Lower lobe of right lung (tissue), 2 donors: ENCODE measurements at regions not wholly inside any gene's neighbourhood (a gene's known extent, or its start where the extent isn't known, plus 50 kb on each side); places are given as distances from the start of the nearest gene placed in this dataset.

Source experiments
- ATAC-seq, 2 donors: fragments of 200-7000 bp; cut with Tn5 transposase; one replicate each; pipeline ENCODE4 v1.9.1; 2020 to 2022; ENCODE audit warnings: mild to moderate bottlenecking in 2 of 2, moderate library complexity in 2 of 2
- DNase-seq: peaks from one replicate; pipeline ENCODE4 v3.0.0-alpha.2; 2020
- H3K27ac ChIP-seq: fragments of 200-600 bp; one replicate; pipeline ENCODE4 v1.8.0; 2022
- H3K27me3 ChIP-seq: fragments of 200-600 bp; one replicate; pipeline ENCODE4 v1.8.0; 2022; ENCODE audit warnings: low read depth
- H3K36me3 ChIP-seq: fragments of 200-600 bp; one replicate; pipeline ENCODE4 v1.8.0; 2022; ENCODE audit warnings: mild to moderate bottlenecking
- H3K4me1 ChIP-seq: fragments of 200-600 bp; one replicate; pipeline ENCODE4 v1.8.0; 2022
- H3K4me3 ChIP-seq: fragments of 200-600 bp; one replicate; pipeline ENCODE4 v1.8.0; 2022; ENCODE audit warnings: mild to moderate bottlenecking
- H3K9me3 ChIP-seq: fragments of 200-600 bp; one replicate; pipeline ENCODE4 v1.8.0; 2022
- intact Hi-C: fragments of 100-400 bp; cut with DNase I; formaldehyde crosslinking; loops from one replicate; pipeline ENCODE4 v1.11.0; 2022
- TF ChIP-seq, protein P1 (sequence below): fragments of 200-600 bp; IDR thresholded peaks from one replicate; pipeline ENCODE4 v1.8.0; 2022; ENCODE audit warnings: antibody characterized with exemption, mild to moderate bottlenecking
- donor health status: DM: no; HTN: yes; CAD: no; lungs with severe emphysema.

DNA sequence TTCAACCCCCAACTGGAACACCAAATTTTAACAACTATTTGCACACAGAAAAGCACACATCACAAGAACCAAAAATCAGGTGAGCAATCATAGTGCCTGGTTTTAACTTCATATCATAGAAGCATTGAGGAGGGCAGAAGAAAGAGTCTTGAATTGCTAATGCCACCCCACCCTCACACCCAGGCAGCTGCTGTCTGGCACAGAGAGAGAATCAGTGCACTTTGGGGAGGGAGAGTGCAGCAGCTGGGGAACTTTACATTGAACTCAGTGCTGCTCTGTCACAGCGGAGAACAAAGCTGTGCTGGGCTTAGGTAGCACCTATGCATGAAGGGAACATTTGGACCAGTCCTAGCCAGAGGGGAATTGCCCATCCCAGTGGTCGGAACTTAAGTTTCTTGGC, 76.0 kb upstream of the KBTBD8 start:
- no peaks in the 10 kb centered on the region for H3K27me3 ChIP-seq
- no peak overlapping the region for H3K27ac ChIP-seq
- ATAC-seq (no peak), DNase-seq (no peak)
- no peaks in the 10 kb centered on the region for H3K36me3 ChIP-seq
- H3K9me3 ChIP-seq = no peaks in the 10 kb centered on the region
- no peaks in the 10 kb centered on the region for H3K4me1 ChIP-seq
- intact Hi-C loops = no loop called here
- H3K4me3 ChIP-seq = no peak overlapping the region
- TF ChIP-seq, protein P1, sequence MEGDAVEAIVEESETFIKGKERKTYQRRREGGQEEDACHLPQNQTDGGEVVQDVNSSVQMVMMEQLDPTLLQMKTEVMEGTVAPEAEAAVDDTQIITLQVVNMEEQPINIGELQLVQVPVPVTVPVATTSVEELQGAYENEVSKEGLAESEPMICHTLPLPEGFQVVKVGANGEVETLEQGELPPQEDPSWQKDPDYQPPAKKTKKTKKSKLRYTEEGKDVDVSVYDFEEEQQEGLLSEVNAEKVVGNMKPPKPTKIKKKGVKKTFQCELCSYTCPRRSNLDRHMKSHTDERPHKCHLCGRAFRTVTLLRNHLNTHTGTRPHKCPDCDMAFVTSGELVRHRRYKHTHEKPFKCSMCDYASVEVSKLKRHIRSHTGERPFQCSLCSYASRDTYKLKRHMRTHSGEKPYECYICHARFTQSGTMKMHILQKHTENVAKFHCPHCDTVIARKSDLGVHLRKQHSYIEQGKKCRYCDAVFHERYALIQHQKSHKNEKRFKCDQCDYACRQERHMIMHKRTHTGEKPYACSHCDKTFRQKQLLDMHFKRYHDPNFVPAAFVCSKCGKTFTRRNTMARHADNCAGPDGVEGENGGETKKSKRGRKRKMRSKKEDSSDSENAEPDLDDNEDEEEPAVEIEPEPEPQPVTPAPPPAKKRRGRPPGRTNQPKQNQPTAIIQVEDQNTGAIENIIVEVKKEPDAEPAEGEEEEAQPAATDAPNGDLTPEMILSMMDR = no peak

DNA sequence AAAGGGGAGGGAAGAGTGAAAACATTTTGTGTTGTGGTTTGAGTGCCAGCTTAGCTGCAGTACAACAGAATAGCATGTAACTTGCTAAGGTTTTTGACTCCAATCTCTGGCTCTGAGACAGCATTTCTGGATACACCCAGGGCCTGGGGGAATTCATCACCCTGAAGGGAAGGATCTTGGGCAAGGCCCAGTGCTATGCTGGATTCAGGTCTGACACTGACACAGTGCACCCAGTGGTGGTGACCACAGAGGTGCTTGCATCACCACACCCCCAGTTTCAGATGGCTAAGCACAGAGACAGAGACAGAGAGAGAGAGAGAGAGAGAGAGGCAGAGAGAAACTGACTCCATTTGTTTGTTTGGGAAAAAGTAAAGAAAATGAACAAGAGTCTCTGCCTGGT, 74.1 kb upstream of the KBTBD8 start:
- Histone ChIP-seq H3K36me3 (no peaks in the 10 kb centered on the region), H3K9me3 (no peaks in the 10 kb centered on the region), H3K4me1 (no peaks in the 10 kb centered on the region), H3K4me3 (no peak overlapping the region), H3K27me3 (no peaks in the 10 kb centered on the region), H3K27ac (no peak overlapping the region)
- TF ChIP-seq, protein P1 = no peak
- intact Hi-C loops = no loop called here
- ATAC-seq (no peak), DNase-seq (no peak)

DNA sequence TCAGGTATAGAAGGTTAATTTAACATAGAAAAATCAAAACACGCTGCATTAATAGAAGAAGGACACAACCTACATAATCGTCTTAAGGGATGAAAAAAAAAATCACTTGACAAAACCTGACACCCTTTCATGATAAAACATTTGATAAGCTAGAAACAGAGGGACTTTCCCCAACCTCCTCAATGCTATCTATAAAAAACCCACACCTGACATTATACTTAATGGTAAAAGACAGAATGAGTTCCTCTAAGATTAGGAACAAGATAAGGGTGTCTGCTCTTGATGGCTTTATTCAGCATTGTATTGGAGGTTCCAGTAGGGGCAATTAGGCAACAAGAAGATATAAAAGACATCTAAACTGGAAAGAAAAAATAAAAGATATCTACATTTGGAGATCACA, 69.9 kb upstream of the KBTBD8 start:
- Histone ChIP-seq H3K4me3 (no peak overlapping the region), H3K27ac (no peak overlapping the region), H3K9me3 (no peaks in the 10 kb centered on the region), H3K36me3 (no peaks in the 10 kb centered on the region), H3K4me1 (no peaks in the 10 kb centered on the region), H3K27me3 (no peaks in the 10 kb centered on the region)
- intact Hi-C loops = no loop called here
- ATAC-seq = no peak
- DNase-seq = no peak
- TF ChIP-seq, protein P1 = no peak

DNA sequence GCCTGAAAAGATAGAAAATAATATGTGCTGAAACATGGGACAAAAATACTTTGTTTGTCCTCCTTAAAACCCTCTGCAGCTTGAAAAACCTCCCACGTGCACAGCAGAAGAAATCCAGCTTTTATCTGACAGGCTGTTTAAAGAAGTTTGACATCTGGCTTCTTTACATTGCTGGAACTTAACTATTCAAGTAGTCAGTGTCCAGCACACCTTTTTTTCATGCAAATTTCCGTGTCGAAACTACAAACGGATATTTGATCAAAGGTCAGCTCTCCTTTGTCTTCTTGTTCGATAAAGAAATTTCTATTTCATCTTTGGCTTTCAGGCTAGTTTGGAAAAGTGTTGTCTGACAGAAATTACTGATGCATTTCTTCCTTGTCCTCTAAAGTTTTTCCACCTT, 66.8 kb upstream of the KBTBD8 start:
- Histone ChIP-seq H3K4me1 (no peaks in the 10 kb centered on the region), H3K9me3 (no peaks in the 10 kb centered on the region), H3K36me3 (no peaks in the 10 kb centered on the region), H3K27me3 (no peaks in the 10 kb centered on the region), H3K27ac (no peak overlapping the region), H3K4me3 (no peak overlapping the region)
- intact Hi-C loops = no loop called here
- TF ChIP-seq, protein P1 = no peak
- no peak for DNase-seq
- no peak for ATAC-seq

DNA sequence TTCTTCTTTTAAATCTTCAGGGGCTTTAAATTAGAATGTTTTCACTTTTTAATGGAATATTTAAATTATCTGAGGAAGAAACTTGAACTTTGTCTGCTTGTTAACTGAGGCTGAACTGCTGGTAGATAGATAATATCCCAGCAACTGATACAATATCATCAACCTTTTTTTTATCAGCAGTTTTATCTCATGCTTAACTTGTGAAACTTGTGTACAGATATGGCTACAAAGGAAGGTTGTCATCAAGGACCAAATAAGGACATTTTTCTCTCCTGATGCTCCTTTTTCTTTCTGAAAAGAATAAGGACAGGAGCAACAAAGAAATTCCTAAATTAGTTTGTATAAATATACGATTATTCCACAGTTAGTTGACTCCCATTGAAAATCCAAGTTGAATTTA, 66.4 kb upstream of the KBTBD8 start:
- Histone ChIP-seq H3K9me3 (no peaks in the 10 kb centered on the region), H3K27ac (no peak overlapping the region), H3K27me3 (no peaks in the 10 kb centered on the region), H3K4me1 (no peaks in the 10 kb centered on the region), H3K4me3 (no peak overlapping the region), H3K36me3 (no peaks in the 10 kb centered on the region)
- no peak for DNase-seq
- TF ChIP-seq, protein P1 = no peak
- intact Hi-C loops = no loop called here
- ATAC-seq = no peak

DNA sequence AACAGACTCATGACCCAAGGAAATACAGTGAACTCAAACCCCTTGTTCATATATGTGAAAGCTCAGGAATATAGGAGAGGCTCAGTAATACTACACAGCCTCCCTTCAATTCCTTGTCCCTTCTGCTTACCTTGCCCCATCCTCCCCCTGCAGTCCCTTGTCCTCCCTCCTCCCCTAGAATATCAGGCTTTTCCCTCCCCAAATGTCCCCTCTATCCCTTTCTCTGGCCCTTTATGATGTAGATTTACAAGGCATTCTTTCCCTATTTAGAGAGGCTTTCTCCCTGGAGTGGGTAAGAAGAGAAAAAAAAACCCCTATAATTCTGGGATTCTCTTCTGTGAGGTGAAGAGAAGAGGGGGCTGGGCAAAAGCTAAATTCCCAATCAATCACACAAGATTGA, 64.9 kb upstream of the KBTBD8 start:
- H3K9me3 ChIP-seq = no peaks in the 10 kb centered on the region
- no peak overlapping the region for H3K27ac ChIP-seq
- H3K4me3 ChIP-seq = no peak overlapping the region
- TF ChIP-seq, protein P1 = no peak
- no peaks in the 10 kb centered on the region for H3K4me1 ChIP-seq
- ATAC-seq (no peak), DNase-seq (no peak)
- no peaks in the 10 kb centered on the region for H3K27me3 ChIP-seq
- intact Hi-C loops = no loop called here
- H3K36me3 ChIP-seq = no peaks in the 10 kb centered on the region
